ENCODE measurements at regions not wholly inside any gene's neighbourhood (a gene's known extent, or its start where the extent isn't known, plus 50 kb on each side); places are given as distances from the start of the nearest gene placed in this dataset.

DNA sequence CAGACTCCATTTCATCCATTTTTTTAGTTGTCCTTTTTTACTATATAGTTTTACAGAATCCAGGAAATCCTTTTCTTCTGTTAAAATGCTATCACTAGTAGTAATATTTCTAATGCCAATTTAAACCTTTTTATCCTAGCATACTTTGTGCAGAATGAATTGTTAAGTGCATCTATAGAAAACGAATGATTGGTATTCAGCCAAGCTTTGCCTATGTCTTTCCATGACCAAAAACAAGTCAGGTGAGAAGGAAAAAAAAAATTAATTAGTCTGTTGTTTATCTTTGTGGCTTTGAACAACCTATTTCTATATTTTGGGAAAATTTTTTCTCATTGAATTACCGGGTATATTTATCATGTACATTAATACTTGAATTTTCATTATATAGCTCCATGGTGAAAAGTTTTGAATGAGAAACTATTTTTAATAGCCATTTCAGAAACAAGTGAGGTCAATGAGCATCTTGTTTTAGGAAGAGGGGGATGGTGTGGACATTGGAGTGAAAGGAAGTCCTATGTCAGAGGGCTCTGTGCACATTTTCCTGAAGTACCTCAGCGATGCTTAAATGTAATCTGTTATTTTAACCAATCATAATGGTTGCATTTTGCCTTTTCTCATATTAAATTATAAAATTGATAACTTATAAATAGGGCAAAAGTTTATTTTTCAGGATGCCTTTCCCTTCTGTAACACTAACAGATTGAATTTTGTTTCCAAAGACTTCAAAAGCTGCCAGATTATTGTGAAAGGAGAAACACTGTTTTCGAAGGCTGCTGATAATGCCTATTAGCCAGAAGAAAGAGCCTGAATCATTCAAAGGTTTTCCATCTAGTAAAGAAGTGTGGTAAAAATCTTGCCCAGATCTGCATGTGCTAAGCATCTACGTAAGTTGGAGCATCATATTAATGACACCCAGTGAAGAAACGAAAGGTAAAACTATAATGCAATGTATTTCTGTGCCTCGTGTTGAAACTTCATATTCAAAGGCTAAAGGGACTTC, 73.8 kb upstream of the S1PR1 start:
- Histone ChIP-seq H3K9ac (ENCODE audit: low read depth, low read length, poor library complexity) (no peak overlapping the region), H2BK15ac (ENCODE audit: low read length) (no peak overlapping the region), H3K23ac (ENCODE audit: low read depth, low read length, poor library complexity) (no peak overlapping the region), H4K8ac (ENCODE audit: low read depth, low read length) (no peak overlapping the region), H3K14ac (ENCODE audit: low read length) (no peak overlapping the region), H2BK12ac (ENCODE audit: low read length) (no peak overlapping the region), H3K4ac (ENCODE audit: low read length) (no peak overlapping the region), H3K4me2 (ENCODE audit: insufficient read depth, low read length, poor library complexity, severe bottlenecking) (no peak overlapping the region), H2AFZ (ENCODE audit: low read length) (no peak overlapping the region), H3K27ac (replicated peaks; ENCODE audit: low read length) (no peak overlapping the region), H3K36me3 (replicated peaks in 1 of 2; ENCODE audit: control insufficient read depth in 2 of 2, insufficient read depth in 2 of 2, low read length in 2 of 2) (no peaks in the 10 kb centered on the region), H3K79me1 (ENCODE audit: low read depth, low read length) (no peaks in the 10 kb centered on the region), H4K91ac (ENCODE audit: low read depth, low read length, poor library complexity) (no peak overlapping the region), H3K4me1 (ENCODE audit: control insufficient read depth in 2 of 2, insufficient read depth in 1 of 2, low read depth in 1 of 2, low read length in 2 of 2) (peaks cover 7 to 8% of the 10 kb centered on the region in 2 donors), H3K27me3 (ENCODE audit: control insufficient read depth in 3 of 3, insufficient read depth in 3 of 3, low read depth in 1 of 3, low read length in 3 of 3) (no peaks in the 10 kb centered on the region), H2BK5ac (ENCODE audit: low read length) (no peak overlapping the region), H2BK120ac (ENCODE audit: low read depth, low read length) (no peak overlapping the region), H3K18ac (ENCODE audit: low read length) (no peak overlapping the region), H2AK5ac (ENCODE audit: low read depth, low read length) (no peak overlapping the region), H3K9me3 (replicated peaks in 1 of 2; ENCODE audit: control insufficient read depth in 2 of 2, insufficient read depth in 1 of 2, low read depth in 1 of 2, low read length in 2 of 2) (no peaks in the 10 kb centered on the region), H3K4me3 (ENCODE audit: low read length in 2 of 2) (no peak overlapping the region)
- DNase-seq (ENCODE audit: low spot score) = no peak
- WGBS, 2 donors (ENCODE audit: extremely low coverage in 2 of 2, insufficient read length in 2 of 2, insufficient replicate concordance in 1 of 2) = no CpG with 5 or more reads among the region's 7 CpGs

DNA sequence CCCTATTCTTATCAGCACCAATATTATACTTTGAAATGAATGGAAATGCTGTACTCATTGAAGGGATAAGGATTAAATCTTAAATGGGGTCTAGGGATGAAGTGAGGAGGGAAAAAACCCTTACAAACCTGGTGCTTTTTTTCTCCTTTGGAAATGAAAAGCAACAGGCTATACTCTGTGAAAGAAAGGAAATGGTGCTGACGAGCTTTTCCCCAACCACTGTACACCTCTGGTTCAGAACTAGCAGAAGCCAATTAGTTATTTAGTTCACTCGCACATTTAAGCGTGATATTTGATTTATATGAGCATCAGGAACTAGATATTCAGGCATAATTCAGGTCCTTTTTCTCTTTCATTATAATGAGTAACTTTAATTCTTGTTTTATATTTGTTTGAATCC, 74.5 kb upstream of the S1PR1 start:
- no peaks in the 10 kb centered on the region for H3K79me1 ChIP-seq (ENCODE audit: low read depth, low read length)
- H3K18ac ChIP-seq (ENCODE audit: low read length) = no peak overlapping the region

DNA sequence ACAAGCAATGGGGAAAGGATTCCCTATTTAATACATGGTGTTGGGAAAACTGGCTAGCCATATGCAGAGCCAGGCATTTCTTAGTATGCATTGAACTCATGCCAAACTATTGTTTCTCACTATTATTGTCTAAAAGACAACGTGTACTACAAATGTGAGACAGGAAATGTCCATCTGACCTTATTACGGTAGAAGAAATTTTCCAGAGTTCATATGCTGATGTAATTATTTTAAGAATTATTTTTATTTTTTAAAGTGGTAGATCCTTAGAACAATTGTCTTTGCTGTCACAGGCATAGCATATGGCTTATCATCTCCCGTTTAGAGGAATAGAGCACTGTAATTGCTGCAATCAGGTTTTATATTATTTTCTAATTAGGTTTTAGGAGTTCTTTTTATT, 75.2 kb upstream of the S1PR1 start:
- no peak overlapping the region for H3K27ac ChIP-seq (replicated peaks; ENCODE audit: low read length)
- H2AK5ac ChIP-seq (ENCODE audit: low read depth, low read length) = no peak overlapping the region
- H3K23ac ChIP-seq (ENCODE audit: low read depth, low read length, poor library complexity) = no peak overlapping the region
- H3K4me1 ChIP-seq (ENCODE audit: control insufficient read depth in 2 of 2, insufficient read depth in 1 of 2, low read depth in 1 of 2, low read length in 2 of 2) = peaks cover 6 to 7% of the 10 kb centered on the region in 2 donors
- no peak overlapping the region for H2BK120ac ChIP-seq (ENCODE audit: low read depth, low read length)
- no peak overlapping the region for H2BK15ac ChIP-seq (ENCODE audit: low read length)
- H3K9ac ChIP-seq (ENCODE audit: low read depth, low read length, poor library complexity) = no peak overlapping the region
- H2BK12ac ChIP-seq (ENCODE audit: low read length) = no peak overlapping the region
- H3K79me1 ChIP-seq (ENCODE audit: low read depth, low read length) = no peaks in the 10 kb centered on the region
- no peaks in the 10 kb centered on the region for H3K9me3 ChIP-seq (replicated peaks in 1 of 2; ENCODE audit: control insufficient read depth in 2 of 2, insufficient read depth in 1 of 2, low read depth in 1 of 2, low read length in 2 of 2)
- H3K4me3 ChIP-seq (ENCODE audit: low read length in 2 of 2) = no peak overlapping the region
- no peak overlapping the region for H4K8ac ChIP-seq (ENCODE audit: low read depth, low read length)
- H3K4me2 ChIP-seq (ENCODE audit: insufficient read depth, low read length, poor library complexity, severe bottlenecking) = no peak overlapping the region
- no peak for DNase-seq (ENCODE audit: low spot score)
- H2BK5ac ChIP-seq (ENCODE audit: low read length) = no peak overlapping the region
- H3K18ac ChIP-seq (ENCODE audit: low read length) = no peak overlapping the region
- WGBS, 2 donors (ENCODE audit: extremely low coverage in 2 of 2, insufficient read length in 2 of 2, insufficient replicate concordance in 1 of 2) = no CpG with 5 or more reads among the region's 3 CpGs
- no peak overlapping the region for H3K4ac ChIP-seq (ENCODE audit: low read length)
- no peak overlapping the region for H3K14ac ChIP-seq (ENCODE audit: low read length)
- H4K91ac ChIP-seq (ENCODE audit: low read depth, low read length, poor library complexity) = no peak overlapping the region
- no peaks in the 10 kb centered on the region for H3K27me3 ChIP-seq (ENCODE audit: control insufficient read depth in 3 of 3, insufficient read depth in 3 of 3, low read depth in 1 of 3, low read length in 3 of 3)
- H3K36me3 ChIP-seq (replicated peaks in 1 of 2; ENCODE audit: control insufficient read depth in 2 of 2, insufficient read depth in 2 of 2, low read length in 2 of 2) = no peaks in the 10 kb centered on the region
- H2AFZ ChIP-seq (ENCODE audit: low read length) = no peak overlapping the region

More for the DNA sequence above, 74.5 kb upstream of the S1PR1 start:
- WGBS, 2 donors (ENCODE audit: extremely low coverage in 2 of 2, insufficient read length in 2 of 2, insufficient replicate concordance in 1 of 2) = no CpG with 5 or more reads among the region's 3 CpGs
- Histone ChIP-seq H2BK120ac (ENCODE audit: low read depth, low read length) (no peak overlapping the region), H2BK5ac (ENCODE audit: low read length) (no peak overlapping the region), H3K4me1 (ENCODE audit: control insufficient read depth in 2 of 2, insufficient read depth in 1 of 2, low read depth in 1 of 2, low read length in 2 of 2) (peaks cover 7 to 8% of the 10 kb centered on the region in 2 donors), H3K9me3 (replicated peaks in 1 of 2; ENCODE audit: control insufficient read depth in 2 of 2, insufficient read depth in 1 of 2, low read depth in 1 of 2, low read length in 2 of 2) (no peaks in the 10 kb centered on the region), H3K27ac (replicated peaks; ENCODE audit: low read length) (no peak overlapping the region), H3K9ac (ENCODE audit: low read depth, low read length, poor library complexity) (no peak overlapping the region), H2AK5ac (ENCODE audit: low read depth, low read length) (no peak overlapping the region), H3K4ac (ENCODE audit: low read length) (no peak overlapping the region), H3K4me3 (ENCODE audit: low read length in 2 of 2) (no peak overlapping the region), H3K4me2 (ENCODE audit: insufficient read depth, low read length, poor library complexity, severe bottlenecking) (no peak overlapping the region), H3K27me3 (ENCODE audit: control insufficient read depth in 3 of 3, insufficient read depth in 3 of 3, low read depth in 1 of 3, low read length in 3 of 3) (no peaks in the 10 kb centered on the region), H2BK12ac (ENCODE audit: low read length) (no peak overlapping the region), H3K14ac (ENCODE audit: low read length) (no peak overlapping the region), H2AFZ (ENCODE audit: low read length) (no peak overlapping the region), H4K91ac (ENCODE audit: low read depth, low read length, poor library complexity) (no peak overlapping the region), H2BK15ac (ENCODE audit: low read length) (no peak overlapping the region), H3K36me3 (replicated peaks in 1 of 2; ENCODE audit: control insufficient read depth in 2 of 2, insufficient read depth in 2 of 2, low read length in 2 of 2) (no peaks in the 10 kb centered on the region), H3K23ac (ENCODE audit: low read depth, low read length, poor library complexity) (no peak overlapping the region), H4K8ac (ENCODE audit: low read depth, low read length) (no peak overlapping the region)
- no peak for DNase-seq (ENCODE audit: low spot score)

DNA sequence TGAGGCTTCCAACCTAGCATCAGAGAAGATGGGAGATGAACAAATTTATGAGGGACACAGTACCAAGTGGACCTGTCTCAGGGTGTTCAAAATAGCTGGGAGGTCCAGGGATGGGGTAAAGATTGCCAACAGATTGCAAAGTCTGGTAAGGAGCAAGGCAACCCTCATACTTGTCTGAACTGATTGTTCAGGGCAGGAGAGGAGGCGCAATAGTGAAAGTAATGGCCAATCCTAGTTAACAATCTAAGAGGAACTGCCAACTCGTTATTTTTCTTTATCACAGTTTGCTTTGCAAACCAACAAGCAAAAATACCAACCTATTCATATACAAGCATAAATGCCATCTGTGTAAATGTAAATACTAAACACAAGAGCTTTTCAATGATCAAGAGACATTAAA, 78.4 kb upstream of the S1PR1 start:
- H3K27me3 ChIP-seq (ENCODE audit: control insufficient read depth in 3 of 3, insufficient read depth in 3 of 3, low read depth in 1 of 3, low read length in 3 of 3) = no peaks in the 10 kb centered on the region
- H2BK5ac ChIP-seq (ENCODE audit: low read length) = no peak overlapping the region
- no peak for DNase-seq (ENCODE audit: low spot score)
- H2BK12ac ChIP-seq (ENCODE audit: low read length) = no peak overlapping the region
- no peaks in the 10 kb centered on the region for H3K9me3 ChIP-seq (replicated peaks in 1 of 2; ENCODE audit: control insufficient read depth in 2 of 2, insufficient read depth in 1 of 2, low read depth in 1 of 2, low read length in 2 of 2)
- no peak overlapping the region for H3K27ac ChIP-seq (replicated peaks; ENCODE audit: low read length)
- peaks cover 6 to 7% of the 10 kb centered on the region in 2 donors for H3K4me1 ChIP-seq (ENCODE audit: control insufficient read depth in 2 of 2, insufficient read depth in 1 of 2, low read depth in 1 of 2, low read length in 2 of 2)
- H3K36me3 ChIP-seq (replicated peaks in 1 of 2; ENCODE audit: control insufficient read depth in 2 of 2, insufficient read depth in 2 of 2, low read length in 2 of 2) = no peaks in the 10 kb centered on the region
- no peak overlapping the region for H4K91ac ChIP-seq (ENCODE audit: low read depth, low read length, poor library complexity)
- no peak overlapping the region for H3K9ac ChIP-seq (ENCODE audit: low read depth, low read length, poor library complexity)
- H3K23ac ChIP-seq (ENCODE audit: low read depth, low read length, poor library complexity) = no peak overlapping the region
- no peak overlapping the region for H3K4ac ChIP-seq (ENCODE audit: low read length)
- H2AK5ac ChIP-seq (ENCODE audit: low read depth, low read length) = no peak overlapping the region
- no peak overlapping the region for H2BK120ac ChIP-seq (ENCODE audit: low read depth, low read length)
- no peaks in the 10 kb centered on the region for H3K79me1 ChIP-seq (ENCODE audit: low read depth, low read length)
- H3K4me2 ChIP-seq (ENCODE audit: insufficient read depth, low read length, poor library complexity, severe bottlenecking) = no peak overlapping the region
- H4K8ac ChIP-seq (ENCODE audit: low read depth, low read length) = no peak overlapping the region
- H3K18ac ChIP-seq (ENCODE audit: low read length) = no peak overlapping the region
- H2BK15ac ChIP-seq (ENCODE audit: low read length) = no peak overlapping the region
- no peak overlapping the region for H3K4me3 ChIP-seq (ENCODE audit: low read length in 2 of 2)
- H3K14ac ChIP-seq (ENCODE audit: low read length) = no peak overlapping the region
- WGBS, 2 donors (ENCODE audit: extremely low coverage in 2 of 2, insufficient read length in 2 of 2, insufficient replicate concordance in 1 of 2) = no CpG with 5 or more reads among the region's 2 CpGs
- no peak overlapping the region for H2AFZ ChIP-seq (ENCODE audit: low read length)
